ENCODE measurements at regions not wholly inside any gene's neighbourhood (a gene's known extent, or its start where the extent isn't known, plus 50 kb on each side); places are given as distances from the start of the nearest gene placed in this dataset.
"Not testable (repeated sequence)": the region's sequence is repeated elsewhere in the genome, so short reads cannot be mapped to it uniquely, and the experiment has no call there.

GRCh38 chr20:53804920-53805894 is 211.6 kb upstream of the ZNF217 start:
- no peak for DNase-seq (ENCODE audit: low spot score)
- no peak for TF ChIP-seq CTCF (IDR thresholded peaks at IDR 0.05; ENCODE audit: extremely low read depth, insufficient read depth, missing control alignments)
- in situ Hi-C loops (cut with MboI; ENCODE audit: low pct_unique_long_range_greater_than_20kb, low sequenced_read_pairs, unreplicated experiment) = loop anchor here (25.0 kb wide), 1 partner anchor 393 kb away; no protein-coding TSS in a partner anchor

GRCh38 chr20:53804308-53804707 is 210.7 kb upstream of the ZNF217 start:
- not testable (repeated sequence) for DNase-seq (ENCODE audit: low spot score)
- in situ Hi-C loops (cut with MboI; ENCODE audit: low pct_unique_long_range_greater_than_20kb, low sequenced_read_pairs, unreplicated experiment) = loop anchor here (25.0 kb wide), 1 partner anchor 392 kb away; no protein-coding TSS in a partner anchor

- no peak for DNase-seq (ENCODE audit: low spot score)
- TF ChIP-seq CTCF (IDR thresholded peaks at IDR 0.05; ENCODE audit: extremely low read depth, insufficient read depth, missing control alignments) = no peak
- in situ Hi-C loops (cut with MboI; ENCODE audit: low pct_unique_long_range_greater_than_20kb, low sequenced_read_pairs, unreplicated experiment) = loop anchor here (25.0 kb wide), 1 partner anchor 391 kb away; no protein-coding TSS in a partner anchor
Observed at GRCh38 chr20:53803492-53804155, 210.0 kb upstream of the ZNF217 start.

- in situ Hi-C loops (cut with MboI; ENCODE audit: low pct_unique_long_range_greater_than_20kb, low sequenced_read_pairs, unreplicated experiment) = loop anchor here (25.0 kb wide), 1 partner anchor 389 kb away; no protein-coding TSS in a partner anchor
- DNase-seq (ENCODE audit: low spot score) = no peak
- no peak for TF ChIP-seq CTCF (IDR thresholded peaks at IDR 0.05; ENCODE audit: extremely low read depth, insufficient read depth, missing control alignments)
Observed at GRCh38 chr20:53801609-53802370, 208.2 kb upstream of the ZNF217 start.

- TF ChIP-seq CTCF (IDR thresholded peaks at IDR 0.05; ENCODE audit: extremely low read depth, insufficient read depth, missing control alignments) = no peak
- in situ Hi-C loops (cut with MboI; ENCODE audit: low pct_unique_long_range_greater_than_20kb, low sequenced_read_pairs, unreplicated experiment) = loop anchor here (25.0 kb wide), 1 partner anchor 389 kb away; no protein-coding TSS in a partner anchor
- DNase-seq (ENCODE audit: low spot score) = no peak
Observed at GRCh38 chr20:53800883-53801604, 207.4 kb upstream of the ZNF217 start.

- no peak for TF ChIP-seq CTCF (IDR thresholded peaks at IDR 0.05; ENCODE audit: extremely low read depth, insufficient read depth, missing control alignments)
- in situ Hi-C loops (cut with MboI; ENCODE audit: low pct_unique_long_range_greater_than_20kb, low sequenced_read_pairs, unreplicated experiment) = loop anchor here (25.0 kb wide), 1 partner anchor 388 kb away; no protein-coding TSS in a partner anchor
- DNase-seq (ENCODE audit: low spot score) = no peak
Observed at GRCh38 chr20:53800418-53800817, 206.8 kb upstream of the ZNF217 start.
